ENCODE measurements at regions not wholly inside any gene's neighbourhood (a gene's known extent, or its start where the extent isn't known, plus 50 kb on each side); places are given as distances from the start of the nearest gene placed in this dataset.
"Not testable (repeated sequence)": the region's sequence is repeated elsewhere in the genome, so short reads cannot be mapped to it uniquely, and the experiment has no call there.

DNA sequence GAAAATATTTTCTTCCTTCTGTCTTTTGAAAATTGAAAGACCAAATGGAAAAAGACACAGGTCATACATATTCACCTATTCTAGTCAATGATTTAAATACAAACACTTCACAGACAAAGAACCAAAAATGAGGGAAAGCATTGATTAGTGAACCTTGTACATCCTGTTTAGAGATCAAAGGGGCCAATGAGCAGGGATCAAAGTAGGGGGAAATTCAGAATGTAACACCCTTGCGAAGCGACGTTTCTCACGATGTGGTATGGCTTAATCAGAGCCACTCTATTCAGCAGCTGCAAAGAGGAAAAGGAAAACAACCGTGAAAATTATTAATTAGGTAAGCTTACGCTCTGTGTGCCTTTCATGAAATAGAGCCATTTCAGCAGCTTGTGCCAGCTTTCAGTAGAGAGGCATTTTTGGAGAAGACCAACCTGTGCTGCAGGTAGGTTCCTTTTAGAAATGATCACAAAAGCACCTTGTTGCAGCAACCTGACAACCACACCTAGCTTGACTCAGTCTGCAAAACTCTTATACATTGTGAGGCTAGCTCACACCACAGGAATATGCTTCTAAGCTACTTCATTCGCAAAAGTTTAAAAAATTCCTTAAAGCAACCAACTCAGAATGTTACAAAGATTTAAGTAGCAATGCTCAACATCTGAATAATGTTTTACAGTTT is 78.0 kb downstream of the DKK1 start:
- H3K27ac ChIP-seq = no peak overlapping the region
- no peak for TF ChIP-seq CTCF (conservative IDR thresholded peaks at IDR 0.05)
- no peak for TF ChIP-seq ZFX (IDR thresholded peaks at IDR 0.05)

DNA sequence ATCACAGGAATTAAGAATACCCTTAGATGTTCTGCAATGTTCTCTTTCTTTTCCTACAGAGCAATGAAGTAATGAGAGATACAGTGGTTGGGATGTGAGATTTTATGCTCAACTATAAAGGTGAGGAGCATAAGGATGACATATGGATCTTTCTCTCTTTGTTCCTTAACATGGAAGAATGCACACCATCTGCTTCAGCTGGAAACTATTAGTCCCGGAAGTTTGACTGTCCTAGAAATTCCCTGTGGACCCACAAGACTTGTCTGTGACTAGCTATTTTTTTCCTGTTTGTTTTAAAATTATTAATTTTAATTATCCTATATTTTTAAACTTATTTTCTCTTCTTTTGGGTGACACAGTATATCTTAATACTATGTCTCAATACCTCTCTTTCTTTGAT is 80.2 kb downstream of the DKK1 start:
- H3K27ac ChIP-seq = no peak overlapping the region
- TF ChIP-seq CTCF (conservative IDR thresholded peaks at IDR 0.05) (no peak), ZFX (IDR thresholded peaks at IDR 0.05) (no peak)

DNA sequence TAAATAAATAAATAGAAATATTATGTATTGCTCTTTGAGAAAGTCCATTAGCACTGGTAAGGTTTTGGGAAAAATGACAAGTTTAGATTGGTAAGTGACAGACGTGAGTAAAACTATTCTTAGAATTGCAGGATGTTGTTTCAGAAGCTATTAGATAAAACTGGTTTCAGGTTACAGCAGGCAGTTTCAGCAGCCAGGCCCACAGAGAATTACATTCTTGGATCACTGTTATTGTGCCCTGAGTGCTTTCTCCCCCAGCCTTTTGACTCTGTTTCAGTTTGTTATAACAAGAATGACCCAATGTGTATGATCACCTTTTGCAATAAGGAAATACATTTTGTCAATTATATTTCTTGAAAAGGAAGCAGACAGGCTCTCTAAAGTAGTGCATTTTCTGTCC is 86.5 kb downstream of the DKK1 start:
- H3K27ac ChIP-seq = no peak overlapping the region
- TF ChIP-seq CTCF (conservative IDR thresholded peaks at IDR 0.05) (no peak), ZFX (IDR thresholded peaks at IDR 0.05) (no peak)

- H3K27ac ChIP-seq = not testable (repeated sequence)
These were observed 89.7 kb downstream of the DKK1 start for GRCh38 chr10:52403801-52404200.

DNA sequence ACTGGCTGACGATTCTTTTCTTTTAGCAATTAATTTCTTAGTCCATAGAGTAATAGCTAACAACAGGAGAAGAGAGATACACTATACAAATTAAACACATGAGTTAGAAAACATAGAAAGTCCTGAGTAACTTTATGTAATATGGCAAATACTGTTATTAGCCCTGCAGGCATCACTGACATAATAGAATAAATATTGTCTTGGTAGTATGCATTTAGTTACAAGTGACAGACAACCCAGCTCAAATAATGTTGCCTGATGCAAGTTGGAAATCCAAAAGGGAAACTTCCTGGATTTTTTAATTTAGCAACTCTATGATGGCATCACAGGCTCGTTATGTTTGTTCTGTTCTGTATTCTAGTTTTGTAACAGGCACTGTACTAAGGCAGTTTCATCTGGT is 95.1 kb downstream of the DKK1 start:
- no peak overlapping the region for H3K27ac ChIP-seq
- TF ChIP-seq CTCF (conservative IDR thresholded peaks at IDR 0.05) = no peak
- TF ChIP-seq ZFX (IDR thresholded peaks at IDR 0.05) = no peak

GRCh38 chr10:52409928-52410327 is 95.8 kb downstream of the DKK1 start:
- H3K27ac ChIP-seq = no peak overlapping the region

GRCh38 chr10:52410916-52411315 is 96.8 kb downstream of the DKK1 start:
- TF ChIP-seq ZFX (IDR thresholded peaks at IDR 0.05) (no peak), CTCF (conservative IDR thresholded peaks at IDR 0.05) (no peak)
- no peak overlapping the region for H3K27ac ChIP-seq

More at GRCh38 chr10:52409928-52410327, 95.8 kb downstream of the DKK1 start:
- TF ChIP-seq CTCF (conservative IDR thresholded peaks at IDR 0.05) (no peak), ZFX (IDR thresholded peaks at IDR 0.05) (no peak)

DNA sequence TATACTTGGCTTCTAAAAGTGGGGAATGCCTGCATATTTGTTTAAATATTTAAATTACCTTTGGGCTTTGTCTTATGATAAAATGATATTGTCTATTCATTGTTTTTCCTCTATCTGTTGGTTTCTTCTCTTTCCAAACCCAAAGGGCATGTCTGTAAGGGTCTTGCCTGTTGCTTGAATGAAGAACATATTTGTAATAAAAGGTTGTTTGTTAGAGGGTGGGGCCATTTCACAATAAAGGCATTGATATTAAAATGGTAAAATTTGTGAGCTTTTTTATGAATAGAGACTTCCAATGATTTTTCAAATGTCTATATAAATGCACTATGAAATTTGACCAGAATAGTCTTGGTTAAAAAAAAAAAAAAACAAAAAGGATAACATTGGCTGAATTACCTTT is 105.2 kb downstream of the DKK1 start:
- TF ChIP-seq CTCF (conservative IDR thresholded peaks at IDR 0.05) (no peak), ZFX (IDR thresholded peaks at IDR 0.05) (no peak)
- no peak overlapping the region for H3K27ac ChIP-seq

All from C4-2B (cell line).